Inflammatory macrophage treated with lipopolysaccharide for 1 hour (primary cell): ENCODE measurements at regions not wholly inside any gene's neighbourhood (a gene's known extent, or its start where the extent isn't known, plus 50 kb on each side); places are given as distances from the start of the nearest gene placed in this dataset.
A peak's percentile ranks its signal among the peaks of the same experiment; 100 is the strongest.
"Not testable (repeated sequence)": the region's sequence is repeated elsewhere in the genome, so short reads cannot be mapped to it uniquely, and the experiment has no call there.

ENCODE experiments used
- DNase-seq, 2 donors: peaks; one replicate each; pipeline ENCODE4 v3.0.0-alpha.2; 2020 to 2022

DNA sequence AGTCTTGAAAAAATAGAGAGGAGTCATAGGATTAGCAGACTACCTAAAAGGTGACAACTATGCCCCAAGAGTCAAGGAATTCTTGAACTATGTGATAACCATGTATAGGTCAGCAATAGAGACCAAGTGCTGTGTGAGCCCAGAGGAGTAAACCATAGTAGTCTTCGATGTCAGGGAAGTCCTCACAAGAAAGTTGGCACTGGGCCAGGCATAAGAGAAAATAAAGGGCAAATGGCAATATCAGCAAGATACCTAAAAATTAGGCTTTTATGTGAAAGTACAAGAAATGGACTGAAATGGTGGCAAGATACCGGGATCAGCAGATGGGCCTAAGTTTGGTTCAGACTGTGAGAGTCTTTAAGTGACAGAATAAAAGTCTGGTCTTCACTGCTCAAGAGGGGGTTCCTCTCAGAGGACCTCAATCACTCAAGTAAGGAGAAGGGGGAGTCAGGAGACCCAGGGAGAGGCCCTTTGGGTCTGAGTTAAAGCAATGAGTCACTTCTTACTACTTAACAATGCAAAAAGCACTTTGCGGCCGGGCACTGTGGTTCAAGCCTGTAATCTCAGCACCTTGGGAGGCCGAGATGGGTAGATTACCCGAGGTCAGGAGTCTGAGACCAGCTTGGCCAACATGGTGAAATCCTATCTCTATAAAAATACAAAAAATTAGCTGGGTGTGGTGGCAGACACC is 95.0 kb downstream of the TEX35 start:
- peak in 1 of 2 donors; percentile 7 for DNase-seq

DNA sequence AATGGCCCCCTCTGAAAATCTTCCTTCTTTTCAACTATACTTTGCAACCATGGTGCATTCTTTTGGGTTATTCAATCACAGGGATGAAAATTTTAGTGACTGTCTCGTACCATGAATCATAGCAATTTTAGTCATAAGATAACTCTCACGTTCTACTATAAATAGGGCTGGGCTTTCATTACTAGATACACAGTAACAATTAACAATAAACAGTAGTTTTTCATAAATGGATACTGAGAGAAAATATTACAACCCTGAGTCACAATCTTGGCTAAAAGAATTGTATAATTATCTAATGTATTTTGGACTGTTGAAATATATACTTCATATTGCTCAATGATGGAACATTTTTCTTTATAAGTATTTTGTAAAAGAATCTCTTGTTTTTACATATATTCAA is 96.1 kb downstream of the TEX35 start:
- DNase-seq = peak; percentile 12 to 14

DNA sequence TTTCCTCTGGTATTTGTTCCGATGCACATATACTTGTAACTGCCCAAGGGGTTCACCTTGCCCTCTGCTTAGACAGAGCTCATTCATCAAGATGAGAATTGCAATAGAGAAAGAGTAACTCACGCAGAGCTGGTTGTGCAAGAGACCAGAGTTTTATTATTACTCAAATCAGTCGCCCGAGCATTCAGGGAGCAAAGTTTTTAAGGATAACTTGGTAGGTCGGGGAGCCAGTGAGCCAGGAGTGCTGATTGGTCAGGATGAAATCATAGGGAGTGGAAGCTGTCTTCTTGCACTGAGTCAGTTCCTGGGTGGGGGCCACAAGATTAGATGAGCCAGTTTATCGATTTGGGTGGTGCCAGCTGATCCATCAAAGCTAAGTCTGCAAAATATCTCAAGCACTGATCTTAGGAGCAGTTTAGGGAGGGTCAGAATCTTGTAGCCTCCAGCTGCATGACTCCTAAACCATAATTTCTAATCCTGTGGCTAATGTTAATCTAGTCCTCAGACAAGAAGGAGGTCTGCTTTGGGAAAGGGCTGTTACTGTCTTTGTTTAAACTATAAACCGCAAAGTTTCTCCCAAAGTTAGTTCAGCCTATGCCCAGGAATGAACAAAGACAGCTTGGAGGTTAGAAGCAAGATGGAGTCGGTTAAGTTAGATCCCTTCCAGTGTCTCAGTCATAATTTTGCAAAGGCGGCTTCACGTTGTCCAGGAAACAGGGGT is 97.9 kb downstream of the TEX35 start:
- DNase-seq = not testable (repeated sequence)

DNA sequence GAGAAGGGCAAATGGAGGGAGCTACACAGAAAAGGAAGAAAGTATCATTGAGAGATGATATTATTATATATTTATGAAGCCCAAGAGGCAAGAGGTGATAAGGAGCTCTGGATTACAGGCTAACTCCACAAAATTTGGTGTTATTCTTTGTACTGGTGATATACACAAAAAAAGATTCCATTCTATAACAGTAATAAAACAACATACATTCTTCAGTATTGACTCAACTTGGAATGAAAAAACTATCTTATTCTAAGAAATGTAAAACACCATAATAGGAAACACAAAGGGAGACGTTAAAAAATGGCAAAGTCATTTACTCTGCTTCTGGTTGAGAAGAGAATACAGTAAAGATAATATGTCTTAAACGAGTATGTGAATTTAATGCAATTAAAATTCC is 99.4 kb downstream of the TEX35 start:
- DNase-seq = no peak

DNA sequence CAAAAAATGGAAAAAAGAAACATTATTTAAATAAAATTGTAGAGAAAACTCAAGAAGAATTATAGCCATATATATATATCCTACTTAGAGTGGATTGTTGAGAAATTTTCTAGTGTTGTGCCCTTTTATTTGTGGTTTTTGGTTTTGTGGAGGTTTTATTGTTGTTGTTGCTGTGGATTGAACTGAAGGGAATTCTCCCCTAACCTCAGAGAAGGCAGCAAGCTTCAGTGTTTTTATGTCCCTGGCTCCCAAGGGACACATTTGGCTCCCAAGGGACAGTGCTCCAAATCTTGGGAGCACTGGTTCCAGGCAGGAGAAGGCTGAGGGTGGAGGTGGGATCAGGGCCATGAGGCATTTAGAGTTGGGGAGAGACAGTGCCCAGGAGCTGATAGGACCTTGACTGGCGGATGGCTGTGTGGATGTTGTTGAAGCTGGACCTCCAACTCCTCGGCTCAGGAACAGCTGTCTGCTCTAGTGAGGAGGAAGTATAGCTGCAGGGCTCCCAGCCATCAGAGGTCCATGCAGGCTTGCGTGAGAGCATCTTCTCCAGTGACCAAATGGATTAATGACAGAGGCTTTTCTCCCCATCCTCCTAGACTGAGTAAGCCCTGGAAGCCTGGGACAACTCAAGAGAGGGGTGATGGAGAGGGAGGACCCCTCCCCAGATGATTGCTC is 100.5 kb downstream of the TEX35 start:
- no peak for DNase-seq

DNA sequence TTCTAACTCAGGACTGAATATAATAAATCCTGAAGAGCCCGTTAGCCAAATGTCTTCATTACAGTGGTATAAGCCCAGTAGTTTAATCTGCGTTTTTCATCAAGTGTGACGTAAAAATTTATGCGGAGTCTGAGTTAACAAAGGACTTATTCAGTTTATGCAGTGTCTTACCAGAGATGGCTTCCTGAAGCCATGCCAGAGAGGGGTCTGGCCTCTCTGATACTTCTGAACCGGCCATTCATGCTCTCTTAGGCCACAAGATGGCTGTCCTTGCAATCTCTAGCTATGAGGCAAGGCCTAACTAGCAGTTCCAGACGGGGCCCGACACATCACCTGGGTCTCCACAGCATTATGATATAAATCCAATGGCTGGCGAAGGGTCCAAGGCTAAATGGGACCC is 101.4 kb downstream of the TEX35 start:
- no peak for DNase-seq

DNA sequence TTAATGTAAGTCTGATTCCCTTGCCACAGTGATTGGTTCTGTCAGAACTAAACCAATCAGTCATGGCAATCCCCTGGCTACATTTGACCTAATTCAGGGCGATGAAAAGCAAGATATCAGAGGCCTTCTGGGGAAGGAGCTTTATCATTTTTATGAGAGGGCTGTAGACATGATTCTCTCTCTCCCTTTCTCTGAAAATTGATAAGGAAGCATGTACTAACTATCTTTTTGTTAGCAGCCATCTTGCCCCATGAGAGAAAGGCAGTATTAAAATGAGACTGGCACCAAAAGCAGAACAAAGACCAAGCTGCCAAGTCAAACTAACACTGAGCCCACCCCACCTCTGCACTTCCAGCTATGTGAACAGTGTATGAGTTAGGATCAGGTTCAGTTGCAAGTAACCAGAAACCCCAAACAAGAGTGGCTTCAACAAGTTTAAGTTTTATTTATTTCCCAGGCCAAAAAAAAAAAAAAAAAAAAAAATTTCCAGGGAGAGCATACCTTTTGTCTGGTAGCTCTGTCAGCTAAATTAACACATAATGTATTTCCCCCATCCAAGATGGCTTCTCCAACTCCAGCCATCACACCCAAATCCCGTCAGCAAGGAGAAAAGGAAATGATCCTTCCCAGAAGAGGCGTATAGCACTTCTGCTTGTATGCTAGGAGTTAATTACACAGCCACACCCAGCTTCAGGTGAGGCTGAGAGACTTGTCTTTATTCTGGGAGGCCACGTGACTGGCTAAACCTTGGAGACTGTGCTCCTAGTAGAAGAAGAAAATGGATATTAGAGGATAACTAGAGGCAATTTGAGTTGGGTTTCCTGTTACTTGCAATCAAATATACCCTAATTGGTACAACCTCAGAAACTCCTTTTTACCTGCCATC is 105.8 kb upstream of the RALGPS2 start:
- DNase-seq = no peak

DNA sequence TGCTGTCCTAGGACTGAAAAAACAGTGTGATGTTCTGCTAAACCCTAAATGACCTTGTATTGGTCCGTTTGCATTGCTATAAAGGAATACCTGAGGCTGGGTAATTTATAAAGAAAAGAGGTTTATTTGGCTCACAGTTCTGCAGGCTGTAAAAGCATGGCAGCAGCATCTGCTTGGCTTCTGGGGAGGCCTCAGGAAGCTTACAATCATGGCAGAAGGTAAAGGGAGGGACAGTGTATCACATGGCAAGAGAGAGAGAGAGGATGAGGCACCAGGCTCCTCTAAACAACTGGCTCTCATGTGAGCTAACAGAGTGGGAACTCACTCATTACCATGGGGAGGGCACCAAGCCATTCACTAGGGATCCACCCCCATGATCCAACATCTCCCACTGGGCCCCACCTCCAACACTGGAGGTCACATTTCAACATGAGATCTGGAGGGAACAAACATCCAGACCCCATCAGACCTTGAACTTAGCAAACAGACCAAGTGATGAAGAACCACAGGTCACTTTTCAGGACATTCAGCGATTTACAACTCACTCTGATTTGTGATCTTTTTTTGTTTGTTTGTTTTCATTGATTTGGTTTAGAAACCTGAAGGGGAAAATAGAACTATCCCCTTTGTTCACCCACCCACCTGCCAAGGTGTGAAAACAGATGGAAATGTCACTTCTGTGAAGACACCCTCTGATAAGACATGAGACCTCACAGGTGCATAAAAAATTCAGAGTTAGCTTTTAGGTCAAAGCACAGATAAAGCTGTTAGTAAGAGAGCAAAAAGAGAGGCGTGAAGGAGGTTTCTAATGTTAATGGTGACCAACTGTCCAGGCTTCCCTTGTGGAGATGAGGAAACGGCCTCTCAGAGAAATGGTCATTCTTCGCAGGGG is 104.2 kb upstream of the RALGPS2 start:
- no peak for DNase-seq

DNA sequence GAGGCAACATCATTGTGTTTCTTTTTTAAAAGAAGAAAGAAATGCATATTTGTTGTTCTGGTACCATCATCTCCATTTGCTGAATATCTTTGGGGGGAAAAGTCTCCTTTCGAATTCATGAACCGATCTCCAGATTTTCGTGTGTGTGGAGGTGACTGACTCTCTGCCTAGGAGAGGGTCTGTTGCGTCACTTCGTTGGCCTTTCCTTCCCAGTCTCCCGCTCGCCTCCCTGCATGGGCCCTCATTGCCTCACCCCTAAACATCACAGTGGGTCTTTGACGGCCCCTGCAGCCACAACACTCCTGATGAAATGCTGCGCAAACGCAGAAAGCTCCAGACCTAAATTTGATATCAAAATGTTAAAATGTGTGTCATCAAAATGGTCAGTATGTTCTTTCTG is 103.2 kb upstream of the RALGPS2 start:
- no peak for DNase-seq

DNA sequence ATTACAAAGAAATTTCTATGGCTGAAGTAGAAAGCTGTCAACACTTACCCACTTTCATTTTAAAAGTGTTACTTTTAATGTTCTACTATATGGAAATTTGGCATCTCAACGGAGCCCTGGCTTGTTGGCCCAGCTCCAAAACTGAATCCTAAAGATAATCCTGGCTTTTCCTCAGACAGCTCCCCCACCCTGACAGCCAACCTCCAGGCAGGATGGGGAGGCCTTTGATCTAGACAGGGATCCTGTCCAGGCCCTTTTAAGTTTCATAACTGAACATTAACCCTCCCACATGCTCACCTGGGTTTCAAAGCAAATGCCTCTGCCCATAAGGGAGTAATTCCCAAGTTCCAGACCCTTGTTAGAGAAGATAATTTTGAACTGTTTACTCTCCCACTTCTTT is 99.3 kb upstream of the RALGPS2 start:
- no peak for DNase-seq

DNA sequence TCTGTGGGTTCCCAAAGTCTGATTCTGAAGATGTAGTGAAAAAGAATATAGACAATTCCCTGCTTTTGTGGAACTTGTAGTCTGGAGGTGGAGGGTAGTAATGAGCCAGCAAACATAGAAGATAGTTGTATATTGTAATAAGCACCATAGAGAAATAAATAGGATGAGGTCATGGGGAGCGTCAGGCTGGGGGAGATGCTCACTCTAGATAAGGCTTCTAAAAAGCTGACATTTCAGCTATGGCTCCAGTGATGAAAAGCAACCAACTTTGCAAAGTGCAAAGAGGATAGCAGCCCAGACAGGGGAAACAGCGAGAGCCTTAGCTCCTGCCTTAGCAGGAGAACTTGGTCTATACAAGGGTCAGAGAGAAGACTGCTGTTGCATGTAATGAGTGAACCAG is 98.0 kb upstream of the RALGPS2 start:
- no peak for DNase-seq

DNA sequence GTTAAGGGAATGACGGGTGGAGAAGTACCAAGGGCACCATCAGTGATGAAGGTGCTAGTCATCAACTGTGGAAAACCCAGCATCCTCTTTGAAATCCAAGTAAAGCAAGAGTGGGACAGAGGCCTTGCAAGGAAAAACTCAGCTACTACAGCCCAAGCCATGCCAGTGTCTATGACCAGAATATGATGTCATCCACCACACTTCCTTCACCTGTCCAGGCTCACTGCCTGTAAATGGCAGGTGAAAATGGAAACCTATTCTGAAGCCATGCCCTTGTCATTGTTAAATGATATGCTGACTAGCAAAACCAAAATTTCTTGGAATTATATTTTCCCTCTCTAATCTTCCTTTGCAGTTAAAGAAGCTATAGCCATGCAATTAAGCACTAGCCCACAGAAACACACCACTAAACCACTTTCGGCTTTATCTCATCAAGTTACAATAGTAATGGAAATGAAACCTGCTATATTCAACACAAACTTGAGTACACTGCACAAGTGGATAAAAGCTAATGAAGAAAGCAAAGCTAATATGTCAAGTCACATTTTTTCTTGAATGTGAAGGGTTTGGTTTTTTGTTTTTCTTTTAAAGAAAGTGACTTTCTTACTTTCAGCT is 96.3 kb upstream of the RALGPS2 start:
- no peak for DNase-seq

DNA sequence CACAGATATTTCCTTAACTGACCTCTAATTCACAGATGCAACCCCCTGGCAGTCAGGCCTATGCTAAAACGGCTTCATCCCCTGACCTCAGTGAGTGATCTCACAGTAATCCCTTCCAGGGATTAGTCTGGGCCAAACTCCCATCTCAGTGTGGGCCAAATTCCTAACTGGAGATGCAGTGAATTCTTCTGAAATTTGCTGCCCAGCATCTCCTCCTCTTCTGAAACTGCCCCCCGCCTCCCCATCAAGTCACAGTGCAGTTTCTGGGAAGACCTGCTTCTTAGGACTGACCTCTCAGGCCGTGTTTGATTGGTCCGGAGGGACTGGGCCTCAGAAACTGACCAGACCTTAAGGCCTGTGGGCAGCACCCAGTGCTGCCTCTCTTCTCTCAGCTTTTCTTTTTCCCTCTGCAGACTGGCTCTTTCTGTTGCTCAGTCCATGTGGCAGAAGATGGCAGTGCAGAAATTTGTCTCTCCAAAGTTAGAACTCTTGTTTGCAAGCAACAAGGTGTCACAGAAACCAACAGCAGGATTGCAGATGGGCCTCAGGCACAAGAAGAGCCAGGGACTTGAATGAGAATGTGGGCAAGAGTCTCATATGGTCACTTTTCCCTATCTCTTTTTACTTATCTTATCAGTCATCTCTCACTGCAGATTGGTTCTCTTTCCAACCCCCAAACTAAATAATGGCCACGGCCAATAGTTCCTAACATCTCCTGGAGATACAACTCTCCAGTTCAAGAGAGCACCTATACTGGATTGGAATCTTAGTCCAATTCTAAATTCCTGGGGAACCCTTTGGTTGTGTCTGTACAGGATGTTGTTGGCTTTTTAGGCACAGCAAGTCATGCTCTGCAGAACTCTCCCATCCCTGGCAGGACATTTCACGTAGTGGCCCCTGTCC is 95.5 kb upstream of the RALGPS2 start:
- no peak for DNase-seq

DNA sequence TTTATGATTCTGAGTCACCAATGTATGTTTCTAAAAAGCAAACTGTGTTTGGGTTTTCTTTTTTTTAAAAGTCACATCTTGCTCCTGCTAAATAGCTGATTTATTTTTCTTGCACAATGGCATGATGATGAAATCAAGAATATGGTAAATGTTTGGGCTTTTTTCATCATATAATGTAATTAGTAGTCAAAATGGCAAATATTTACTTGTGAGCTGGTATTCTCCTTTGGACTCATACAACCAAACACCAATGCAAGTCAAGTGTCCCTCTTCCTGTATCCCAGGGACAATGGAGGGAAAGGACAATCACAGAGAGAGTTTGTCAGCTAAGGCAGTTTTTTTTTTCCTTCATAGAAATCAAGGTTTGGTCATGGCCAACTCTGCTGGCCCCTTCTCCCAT is 94.6 kb upstream of the RALGPS2 start:
- no peak for DNase-seq

DNA sequence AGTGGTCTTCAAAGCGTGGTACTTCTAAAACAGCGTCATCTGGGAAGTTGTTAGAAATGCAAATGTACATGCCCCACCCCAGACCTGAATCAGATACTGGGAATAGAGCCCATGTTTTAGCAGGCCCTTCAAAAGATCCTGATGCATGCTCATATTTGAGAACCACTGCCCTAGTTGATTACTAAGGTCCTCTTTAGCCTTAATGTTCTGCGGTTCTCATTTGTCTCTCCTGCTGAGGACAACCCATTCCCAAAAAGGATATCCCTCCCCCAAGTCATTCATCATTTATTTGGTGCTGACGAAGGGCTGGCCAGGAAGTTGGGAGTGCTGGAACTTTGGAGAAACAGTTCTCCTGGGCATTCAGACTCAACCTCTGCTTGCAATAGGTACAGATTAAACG is 92.4 kb upstream of the RALGPS2 start:
- DNase-seq = no peak

DNA sequence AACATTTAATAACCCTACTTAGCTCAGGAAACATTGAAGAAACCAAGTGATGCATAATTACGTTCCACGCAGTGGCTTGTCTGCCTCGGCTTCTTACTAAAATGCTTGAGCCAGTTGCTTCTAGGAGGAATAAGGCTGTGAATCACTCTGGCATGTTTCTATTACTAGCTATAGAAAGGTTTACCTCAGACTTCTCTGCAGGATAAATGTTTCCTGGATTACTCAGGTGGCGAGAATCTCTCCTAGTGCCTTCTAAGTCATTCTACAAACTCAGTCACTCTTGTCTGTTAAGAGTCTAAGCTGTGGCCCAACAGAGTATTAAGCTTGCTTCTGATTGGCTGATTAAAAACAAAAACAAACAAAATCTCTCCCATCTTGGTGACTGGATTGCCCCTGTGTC is 92.0 kb upstream of the RALGPS2 start:
- no peak for DNase-seq

DNA sequence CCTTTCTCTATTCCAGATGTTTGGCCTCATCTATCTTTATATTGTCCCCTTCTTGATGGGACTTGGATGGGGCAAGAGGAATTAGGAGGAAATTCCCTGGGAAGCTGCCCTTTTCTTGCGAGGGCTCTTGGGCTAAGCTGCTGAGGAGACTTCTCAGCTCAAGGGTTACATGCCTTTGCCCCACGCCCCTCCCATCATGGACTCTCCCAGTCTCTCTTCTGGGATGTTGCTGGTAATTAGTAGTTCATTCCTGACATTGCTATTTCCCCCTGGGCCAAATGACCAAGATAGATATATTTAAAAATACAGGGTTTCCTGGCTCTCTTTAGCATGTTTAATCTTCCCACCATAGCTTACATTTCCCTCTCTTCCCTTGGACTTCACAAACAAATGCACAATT is 90.6 kb upstream of the RALGPS2 start:
- DNase-seq = no peak

DNA sequence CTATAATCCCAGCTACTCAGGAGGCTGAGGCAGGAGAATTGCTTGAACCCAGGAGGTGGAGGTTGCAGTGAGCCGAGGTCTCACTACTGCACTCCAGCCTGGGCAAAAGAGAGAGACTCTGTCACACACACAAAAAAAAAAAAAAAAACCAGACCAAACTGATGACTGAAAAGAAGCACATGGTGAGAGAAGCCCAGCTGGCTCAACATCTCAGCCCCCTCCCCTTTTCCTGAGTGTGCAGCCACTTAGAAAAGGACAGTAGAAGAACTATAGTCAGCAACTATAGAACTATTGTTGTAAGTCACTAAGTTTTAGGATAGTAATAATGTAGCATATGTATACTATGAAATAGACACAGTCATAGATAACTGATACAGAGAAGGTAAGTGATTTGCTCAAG is 87.2 kb upstream of the RALGPS2 start:
- DNase-seq = no peak

DNA sequence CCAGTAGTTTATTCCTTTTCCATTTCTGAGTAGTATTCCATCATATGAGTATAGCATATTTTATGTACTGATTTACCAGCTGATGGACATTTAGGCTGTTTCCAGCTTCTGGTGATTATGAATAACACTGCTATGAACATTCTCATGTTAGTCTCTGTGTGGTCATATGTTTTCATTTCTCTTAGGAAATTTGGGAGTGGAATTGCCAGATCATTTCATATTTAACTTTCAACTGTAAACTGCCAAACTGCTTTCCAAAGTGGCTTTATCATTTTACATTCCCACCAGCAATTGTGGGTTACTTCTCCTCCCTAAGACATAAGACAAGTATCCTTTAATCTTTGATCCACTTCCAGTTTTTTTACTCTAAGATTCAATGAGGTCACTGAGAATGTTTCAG is 85.7 kb upstream of the RALGPS2 start:
- no peak for DNase-seq

DNA sequence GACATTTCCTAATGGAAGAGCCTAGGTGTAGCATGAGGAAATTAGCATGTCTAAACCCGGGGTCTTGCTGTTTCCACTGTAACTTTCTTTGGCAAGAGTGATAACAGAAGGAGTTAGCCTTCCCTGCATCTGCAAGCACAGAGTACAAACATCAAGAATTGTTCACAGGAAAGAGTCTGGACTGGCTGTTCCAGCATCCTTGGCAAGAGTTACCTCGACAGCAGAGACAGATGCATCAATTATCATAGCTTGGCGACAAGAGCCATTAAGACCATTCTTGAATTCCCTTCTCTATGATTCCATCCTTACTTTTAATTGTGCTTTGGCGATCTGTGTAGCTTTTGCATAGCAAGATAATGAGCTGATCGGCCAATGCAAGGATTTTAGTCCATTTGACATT is 82.8 kb upstream of the RALGPS2 start:
- DNase-seq = no peak

DNA sequence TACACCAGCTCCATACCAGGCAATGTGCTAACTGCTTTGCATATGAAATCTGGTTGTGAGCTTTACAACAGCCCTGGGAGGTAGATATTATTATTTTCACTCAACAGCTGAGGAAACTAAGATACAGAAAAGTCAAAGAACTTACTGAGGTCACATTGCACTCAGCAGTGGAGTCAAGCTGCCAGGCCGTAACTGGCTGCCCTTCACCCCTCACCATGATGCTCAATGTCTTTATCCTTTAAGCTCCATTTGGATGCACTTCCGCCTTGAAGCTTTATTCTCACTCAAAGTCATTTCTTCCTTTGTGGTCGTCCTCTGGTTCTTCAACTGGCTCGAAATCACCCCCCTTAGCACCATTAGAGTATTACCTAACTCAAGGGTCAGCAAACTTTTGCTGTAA is 81.7 kb upstream of the RALGPS2 start:
- DNase-seq = no peak
